ENCODE measurements at regions not wholly inside any gene's neighbourhood (a gene's known extent, or its start where the extent isn't known, plus 50 kb on each side); places are given as distances from the start of the nearest gene placed in this dataset.

DNA sequence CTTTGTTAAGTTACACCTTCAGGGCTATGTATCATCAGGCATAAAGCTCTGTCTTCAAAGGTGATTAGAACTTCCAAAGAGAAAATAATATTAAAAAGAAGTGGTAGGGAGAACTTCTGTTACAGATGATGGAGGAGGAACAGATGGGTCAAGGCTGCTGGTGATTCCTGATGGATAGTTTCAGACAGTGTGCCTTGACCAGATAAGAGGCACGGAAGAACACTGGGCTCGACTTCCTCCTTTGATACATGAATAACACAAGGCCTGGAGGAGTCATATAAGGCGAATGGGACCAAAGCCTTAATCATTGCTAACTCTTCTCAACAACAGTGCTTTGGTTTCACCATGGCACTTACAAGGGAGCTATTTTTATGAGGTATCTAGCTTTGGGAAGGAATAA lies 128.1 kb upstream of the RXFP2 start:
- Histone ChIP-seq H3K4me1 (ENCODE audit: control insufficient read depth, insufficient read depth, low read length) (no peaks in the 10 kb centered on the region), H3K36me3 (ENCODE audit: control insufficient read depth, insufficient read depth, low read length, severe bottlenecking) (no peaks in the 10 kb centered on the region), H3K9ac (ENCODE audit: low read length) (no peak overlapping the region), H3K4me3 (ENCODE audit: low read length) (no peak overlapping the region), H3K27me3 (replicated peaks; ENCODE audit: control insufficient read depth, insufficient read depth, low read length) (no peaks in the 10 kb centered on the region), H3K9me3 (ENCODE audit: control insufficient read depth, low read length) (peaks cover 11% of the 10 kb centered on the region)
- no peak for DNase-seq (ENCODE audit: low read depth)

DNA sequence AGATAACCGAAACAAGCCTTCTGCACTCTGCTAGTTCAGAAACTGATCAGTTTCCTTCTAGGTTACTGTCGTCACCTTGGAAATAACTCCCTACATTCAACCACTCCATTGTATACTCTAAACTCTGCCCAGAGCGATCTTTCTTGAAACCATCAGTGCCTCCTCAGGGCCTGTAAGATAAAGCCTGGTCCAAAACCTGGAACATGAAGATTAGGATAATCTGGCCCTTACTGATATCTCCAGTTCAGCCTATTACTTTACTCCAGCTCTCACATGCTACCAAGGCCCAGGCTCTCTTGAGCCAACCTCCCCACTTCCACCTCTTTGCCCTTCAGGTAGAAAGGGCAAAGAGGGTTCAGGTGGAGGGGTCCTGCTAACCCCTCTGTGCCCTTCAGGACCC lies 125.3 kb upstream of the RXFP2 start:
- Histone ChIP-seq H3K9me3 (ENCODE audit: control insufficient read depth, low read length) (peaks cover 11% of the 10 kb centered on the region), H3K4me3 (ENCODE audit: low read length) (no peak overlapping the region), H3K27me3 (replicated peaks; ENCODE audit: control insufficient read depth, insufficient read depth, low read length) (no peaks in the 10 kb centered on the region), H3K36me3 (ENCODE audit: control insufficient read depth, insufficient read depth, low read length, severe bottlenecking) (no peaks in the 10 kb centered on the region), H3K9ac (ENCODE audit: low read length) (no peak overlapping the region), H3K4me1 (ENCODE audit: control insufficient read depth, insufficient read depth, low read length) (no peaks in the 10 kb centered on the region)
- DNase-seq (ENCODE audit: low read depth) = no peak

DNA sequence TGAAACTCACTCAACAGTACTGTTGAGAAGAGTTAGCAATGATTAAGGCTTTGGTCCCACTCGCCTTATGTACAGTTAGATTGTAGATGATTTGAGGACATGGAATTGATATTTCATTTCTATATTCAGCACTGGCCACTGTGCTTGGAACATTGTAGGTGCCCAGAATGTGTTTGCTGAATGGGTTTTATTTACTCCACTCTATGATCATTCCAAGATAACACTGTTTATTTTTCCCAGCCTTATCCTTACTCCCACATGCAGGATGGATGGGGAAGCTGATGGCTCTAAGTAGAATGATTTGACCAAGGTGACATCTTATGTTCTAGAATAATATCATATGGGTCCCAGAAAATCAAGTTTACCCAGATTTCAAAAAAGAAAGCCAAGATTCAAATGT lies 124.6 kb upstream of the RXFP2 start:
- H3K27me3 ChIP-seq (replicated peaks; ENCODE audit: control insufficient read depth, insufficient read depth, low read length) = no peaks in the 10 kb centered on the region
- H3K4me1 ChIP-seq (ENCODE audit: control insufficient read depth, insufficient read depth, low read length) = no peaks in the 10 kb centered on the region
- H3K36me3 ChIP-seq (ENCODE audit: control insufficient read depth, insufficient read depth, low read length, severe bottlenecking) = no peaks in the 10 kb centered on the region
- no peak for DNase-seq (ENCODE audit: low read depth)
- H3K9me3 ChIP-seq (ENCODE audit: control insufficient read depth, low read length) = peaks cover 11% of the 10 kb centered on the region
- H3K9ac ChIP-seq (ENCODE audit: low read length) = no peak overlapping the region
- H3K4me3 ChIP-seq (ENCODE audit: low read length) = no peak overlapping the region

DNA sequence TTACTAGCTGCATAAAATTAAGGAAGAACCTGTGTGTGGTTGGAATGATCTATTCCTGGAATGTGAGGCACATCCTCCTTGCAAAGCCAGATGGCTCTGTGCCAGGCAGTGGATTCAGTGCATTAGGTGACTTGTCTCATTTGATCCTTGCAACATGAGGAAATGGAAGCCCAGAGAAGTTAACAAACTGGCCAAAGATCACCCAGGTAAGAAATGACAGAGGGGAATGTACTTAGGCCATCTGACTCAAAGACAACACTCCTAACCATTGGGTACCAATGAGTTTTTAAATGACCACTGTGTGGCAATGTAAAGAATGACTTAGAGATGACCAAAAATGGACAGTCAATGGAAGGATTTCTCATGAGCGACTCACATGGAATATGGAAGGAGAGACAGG lies 114.2 kb upstream of the RXFP2 start:
- Histone ChIP-seq H3K9ac (ENCODE audit: low read length) (no peak overlapping the region), H3K27me3 (replicated peaks; ENCODE audit: control insufficient read depth, insufficient read depth, low read length) (no peaks in the 10 kb centered on the region), H3K36me3 (ENCODE audit: control insufficient read depth, insufficient read depth, low read length, severe bottlenecking) (no peaks in the 10 kb centered on the region), H3K4me3 (ENCODE audit: low read length) (no peak overlapping the region), H3K4me1 (ENCODE audit: control insufficient read depth, insufficient read depth, low read length) (peaks cover 35% of the 10 kb centered on the region), H3K9me3 (ENCODE audit: control insufficient read depth, low read length) (no peaks in the 10 kb centered on the region)
- DNase-seq (ENCODE audit: low read depth) = no peak

DNA sequence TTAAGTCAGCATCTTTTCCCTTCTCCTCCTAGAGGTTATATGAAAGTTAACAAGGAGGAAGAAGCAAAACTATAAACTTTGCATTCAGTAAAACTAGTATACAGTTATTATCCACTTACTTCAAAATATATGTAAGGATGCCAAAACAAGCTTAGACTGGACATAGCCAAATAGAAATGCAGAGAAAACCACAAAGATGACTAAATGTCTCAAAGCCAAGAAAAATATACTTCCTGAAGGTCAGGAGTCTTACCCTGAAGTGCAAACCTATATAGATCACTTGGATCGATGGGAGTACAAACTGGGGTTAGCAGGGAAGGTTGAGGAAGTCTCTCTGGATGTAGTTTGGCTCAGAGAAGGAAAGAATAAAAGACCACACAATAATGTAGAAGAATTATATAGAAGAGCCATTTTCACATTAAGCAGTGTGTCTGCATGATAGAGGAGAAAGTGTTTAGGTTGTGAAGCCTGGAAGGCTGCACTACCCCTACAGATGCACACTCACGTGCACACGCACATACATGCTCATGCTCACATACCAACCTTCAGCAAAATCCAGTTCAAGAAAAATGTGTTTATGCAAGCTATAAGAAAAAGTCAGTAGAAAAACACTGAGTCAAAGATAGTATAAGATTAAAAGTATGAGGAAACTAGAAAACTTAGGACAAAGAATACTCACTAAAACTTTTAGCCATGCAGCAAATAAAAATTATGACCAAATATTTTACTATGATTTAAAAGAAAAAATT lies 112.1 kb upstream of the RXFP2 start:
- Histone ChIP-seq H3K4me3 (ENCODE audit: low read length) (no peak overlapping the region), H3K36me3 (ENCODE audit: control insufficient read depth, insufficient read depth, low read length, severe bottlenecking) (no peaks in the 10 kb centered on the region), H3K9me3 (ENCODE audit: control insufficient read depth, low read length) (no peaks in the 10 kb centered on the region), H3K27me3 (replicated peaks; ENCODE audit: control insufficient read depth, insufficient read depth, low read length) (no peaks in the 10 kb centered on the region), H3K9ac (ENCODE audit: low read length) (no peak overlapping the region), H3K4me1 (ENCODE audit: control insufficient read depth, insufficient read depth, low read length) (peaks cover 38% of the 10 kb centered on the region)
- DNase-seq (ENCODE audit: low read depth) = peak; percentile 64

DNA sequence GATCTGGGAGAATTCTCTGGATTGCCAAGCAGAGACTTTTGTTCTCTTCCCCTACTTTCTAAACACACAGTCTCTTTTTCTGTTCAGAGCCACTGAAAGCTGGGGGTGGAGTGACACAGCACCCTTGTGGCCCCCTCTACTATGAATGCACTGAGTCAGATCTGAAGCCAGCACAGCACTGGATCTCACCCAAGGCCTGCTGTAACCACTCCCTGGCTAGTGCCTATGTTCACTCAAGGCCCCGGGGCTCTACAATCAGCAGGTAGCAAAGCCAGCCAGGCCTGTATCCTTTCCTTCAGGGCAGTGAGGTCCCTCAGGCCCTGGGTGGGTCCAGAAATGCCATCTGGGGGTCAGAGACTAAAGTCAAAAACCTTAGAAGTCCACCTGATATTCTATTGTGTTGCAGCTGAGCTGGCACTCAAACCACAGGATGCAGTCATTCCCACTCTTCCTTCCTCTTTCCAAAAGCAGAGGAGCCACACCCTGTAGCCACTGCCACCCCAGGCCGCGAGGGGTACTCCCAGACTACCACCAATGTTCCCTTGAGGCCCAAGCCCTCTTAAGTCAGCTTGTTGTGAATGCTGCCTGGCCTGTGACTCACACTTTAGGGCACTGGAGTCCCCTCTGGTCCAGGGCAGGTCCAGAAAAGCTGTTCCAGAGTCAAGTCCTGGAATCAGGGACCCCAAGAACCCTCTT lies 110.1 kb upstream of the RXFP2 start:
- peak; percentile 52 for DNase-seq (ENCODE audit: low read depth)
- Histone ChIP-seq H3K9me3 (ENCODE audit: control insufficient read depth, low read length) (no peaks in the 10 kb centered on the region), H3K4me1 (ENCODE audit: control insufficient read depth, insufficient read depth, low read length) (peaks cover 38% of the 10 kb centered on the region), H3K9ac (ENCODE audit: low read length) (peak overlapping the region; percentile 28), H3K27me3 (replicated peaks; ENCODE audit: control insufficient read depth, insufficient read depth, low read length) (no peaks in the 10 kb centered on the region), H3K36me3 (ENCODE audit: control insufficient read depth, insufficient read depth, low read length, severe bottlenecking) (no peaks in the 10 kb centered on the region), H3K4me3 (ENCODE audit: low read length) (no peak overlapping the region)

DNA sequence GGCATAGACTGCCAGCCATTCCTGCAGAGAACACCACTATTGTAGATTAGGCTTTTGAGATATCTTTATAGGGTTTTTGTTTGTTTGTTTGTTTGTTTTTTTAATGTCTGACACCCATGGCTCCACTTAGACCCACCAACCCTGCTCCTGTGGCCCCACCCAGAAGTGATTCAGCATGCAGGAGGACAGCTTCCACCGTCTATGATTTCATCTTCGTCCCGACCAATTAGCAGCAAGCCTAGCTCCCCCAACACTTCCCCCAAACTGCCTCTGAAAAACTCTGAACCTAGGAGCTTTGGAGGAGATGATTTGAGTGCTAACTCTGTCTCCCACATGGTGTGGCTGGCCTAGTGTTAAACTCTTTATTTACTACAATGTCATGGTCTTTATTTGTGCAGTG lies 108.3 kb upstream of the RXFP2 start:
- no peaks in the 10 kb centered on the region for H3K9me3 ChIP-seq (ENCODE audit: control insufficient read depth, low read length)
- H3K4me3 ChIP-seq (ENCODE audit: low read length) = no peak overlapping the region
- H3K27me3 ChIP-seq (replicated peaks; ENCODE audit: control insufficient read depth, insufficient read depth, low read length) = no peaks in the 10 kb centered on the region
- H3K4me1 ChIP-seq (ENCODE audit: control insufficient read depth, insufficient read depth, low read length) = peaks cover 29% of the 10 kb centered on the region
- H3K9ac ChIP-seq (ENCODE audit: low read length) = no peak overlapping the region
- no peak for DNase-seq (ENCODE audit: low read depth)
- no peaks in the 10 kb centered on the region for H3K36me3 ChIP-seq (ENCODE audit: control insufficient read depth, insufficient read depth, low read length, severe bottlenecking)

DNA sequence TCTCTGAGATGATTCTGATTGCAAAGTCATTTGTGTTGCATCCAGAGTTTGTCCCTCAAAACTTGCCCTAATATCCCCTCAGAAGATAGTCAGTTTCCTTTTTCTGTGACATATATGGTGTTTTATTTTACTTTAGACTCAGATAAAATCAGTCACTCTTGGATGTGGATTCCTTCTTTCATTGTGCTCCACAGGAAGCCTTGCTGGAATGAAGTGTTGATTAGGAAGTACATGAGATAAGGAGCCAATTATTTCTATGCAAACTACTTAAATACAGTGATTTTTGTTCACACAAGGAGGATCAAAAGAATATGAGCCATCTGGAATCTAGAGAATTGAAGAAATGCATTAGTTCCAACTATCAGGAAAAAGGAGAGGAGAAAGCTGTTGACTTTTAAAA lies 107.6 kb upstream of the RXFP2 start:
- no peak overlapping the region for H3K9ac ChIP-seq (ENCODE audit: low read length)
- H3K27me3 ChIP-seq (replicated peaks; ENCODE audit: control insufficient read depth, insufficient read depth, low read length) = no peaks in the 10 kb centered on the region
- H3K36me3 ChIP-seq (ENCODE audit: control insufficient read depth, insufficient read depth, low read length, severe bottlenecking) = no peaks in the 10 kb centered on the region
- H3K4me3 ChIP-seq (ENCODE audit: low read length) = no peak overlapping the region
- DNase-seq (ENCODE audit: low read depth) = no peak
- peaks cover under 1% of the 10 kb centered on the region for H3K9me3 ChIP-seq (ENCODE audit: control insufficient read depth, low read length)
- peaks cover 23% of the 10 kb centered on the region for H3K4me1 ChIP-seq (ENCODE audit: control insufficient read depth, insufficient read depth, low read length)

DNA sequence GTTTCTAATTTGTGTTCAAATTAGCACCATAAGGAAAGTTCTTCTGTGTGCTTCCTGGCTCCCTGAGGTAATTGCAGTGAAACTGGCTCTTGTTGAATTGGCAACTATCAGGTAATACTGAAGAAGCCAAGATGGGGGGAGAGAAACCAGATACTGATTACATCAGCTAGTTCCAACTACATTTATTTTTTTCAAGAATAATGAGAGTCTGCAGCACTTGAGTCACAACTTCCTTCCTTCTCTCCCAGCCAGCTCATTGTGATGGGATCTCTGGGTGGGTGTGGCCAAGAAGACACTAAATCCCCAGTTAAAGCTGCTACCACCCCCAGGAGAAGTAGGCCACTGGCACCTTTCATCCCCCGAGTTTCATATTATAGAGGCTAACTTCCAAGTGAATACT lies 100.7 kb upstream of the RXFP2 start:
- peak; percentile 50 for DNase-seq (ENCODE audit: low read depth)
- H3K9me3 ChIP-seq (ENCODE audit: control insufficient read depth, low read length) = peaks cover 6% of the 10 kb centered on the region
- no peak overlapping the region for H3K9ac ChIP-seq (ENCODE audit: low read length)
- no peaks in the 10 kb centered on the region for H3K27me3 ChIP-seq (replicated peaks; ENCODE audit: control insufficient read depth, insufficient read depth, low read length)
- H3K4me3 ChIP-seq (ENCODE audit: low read length) = peak overlapping the region; percentile 24
- no peaks in the 10 kb centered on the region for H3K36me3 ChIP-seq (ENCODE audit: control insufficient read depth, insufficient read depth, low read length, severe bottlenecking)
- H3K4me1 ChIP-seq (ENCODE audit: control insufficient read depth, insufficient read depth, low read length) = peaks cover 12% of the 10 kb centered on the region

DNA sequence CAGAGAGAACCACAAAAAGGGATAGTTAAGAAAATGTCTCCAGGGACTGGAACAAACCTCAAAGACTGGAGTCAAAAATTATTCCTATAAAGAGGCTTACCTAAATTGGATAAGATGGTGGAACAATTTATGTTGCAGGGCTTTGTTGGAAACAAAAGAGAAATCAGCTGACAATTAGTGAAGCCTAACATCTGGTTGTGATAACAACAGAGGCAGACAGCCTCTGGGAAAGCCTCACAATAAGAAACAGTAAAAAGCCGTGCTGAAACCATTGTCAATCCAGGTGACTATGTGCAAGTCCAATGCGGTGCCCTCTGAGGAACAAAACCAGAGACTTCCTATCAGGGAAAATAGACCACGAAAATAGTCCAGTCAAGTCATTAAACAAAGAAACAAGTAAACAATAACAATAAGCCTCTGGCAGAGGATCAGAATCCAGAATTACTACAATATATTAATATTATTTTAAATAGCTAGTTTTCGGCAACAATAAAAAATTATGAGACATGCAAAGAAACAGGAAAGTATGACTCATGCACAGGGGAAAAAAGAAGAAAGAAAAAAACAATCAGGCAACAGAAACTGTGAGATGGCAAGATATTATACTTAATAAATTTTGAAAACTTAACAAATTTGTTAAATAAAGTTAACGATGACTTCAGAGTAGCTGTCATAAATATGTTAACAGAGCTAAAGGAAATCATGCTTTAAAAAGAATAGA lies 99.7 kb upstream of the RXFP2 start:
- no peak overlapping the region for H3K9ac ChIP-seq (ENCODE audit: low read length)
- H3K4me3 ChIP-seq (ENCODE audit: low read length) = no peak overlapping the region
- peak; percentile 52 for DNase-seq (ENCODE audit: low read depth)
- H3K36me3 ChIP-seq (ENCODE audit: control insufficient read depth, insufficient read depth, low read length, severe bottlenecking) = no peaks in the 10 kb centered on the region
- no peaks in the 10 kb centered on the region for H3K27me3 ChIP-seq (replicated peaks; ENCODE audit: control insufficient read depth, insufficient read depth, low read length)
- H3K9me3 ChIP-seq (ENCODE audit: control insufficient read depth, low read length) = peaks cover 6% of the 10 kb centered on the region
- H3K4me1 ChIP-seq (ENCODE audit: control insufficient read depth, insufficient read depth, low read length) = peaks cover 12% of the 10 kb centered on the region

DNA sequence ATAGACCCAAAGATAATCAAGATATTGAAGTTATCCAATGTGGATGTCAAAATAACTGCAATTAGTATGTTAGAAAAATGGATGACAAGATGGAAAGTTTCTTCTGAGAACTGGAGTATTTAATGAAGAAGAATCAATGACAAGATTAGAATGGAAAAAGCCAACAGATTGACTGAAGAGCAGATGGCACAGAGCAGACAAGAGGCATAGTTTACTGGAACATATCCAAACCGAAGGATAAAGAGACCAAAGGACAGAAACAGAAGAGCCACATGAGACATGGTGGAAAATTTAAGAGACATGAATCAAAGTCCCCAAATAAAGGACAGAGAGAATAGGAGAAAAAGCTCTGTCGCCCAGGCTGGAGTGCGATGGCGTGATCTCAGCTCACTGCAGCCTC lies 89.6 kb upstream of the RXFP2 start:
- H3K4me3 ChIP-seq (ENCODE audit: low read length) = no peak overlapping the region
- no peaks in the 10 kb centered on the region for H3K9me3 ChIP-seq (ENCODE audit: control insufficient read depth, low read length)
- H3K36me3 ChIP-seq (ENCODE audit: control insufficient read depth, insufficient read depth, low read length, severe bottlenecking) = no peaks in the 10 kb centered on the region
- H3K9ac ChIP-seq (ENCODE audit: low read length) = no peak overlapping the region
- H3K4me1 ChIP-seq (ENCODE audit: control insufficient read depth, insufficient read depth, low read length) = no peaks in the 10 kb centered on the region
- DNase-seq (ENCODE audit: low read depth) = no peak
- no peaks in the 10 kb centered on the region for H3K27me3 ChIP-seq (replicated peaks; ENCODE audit: control insufficient read depth, insufficient read depth, low read length)
